Heart left ventricle (tissue), 16 donors: ENCODE measurements at regions not wholly inside any gene's neighbourhood (a gene's known extent, or its start where the extent isn't known, plus 50 kb on each side); places are given as distances from the start of the nearest gene placed in this dataset.

Experiments
- ATAC-seq, 4 donors: fragments of 200-7000 bp; cut with Tn5 transposase; one replicate each; pipeline ENCODE4 v1.9.1; 2020 to 2022; ENCODE audit warnings: moderate library complexity in 4 of 4, mild to moderate bottlenecking in 3 of 4, moderate number of reproducible peaks in 1 of 4
- DNase-seq, 5 donors: peaks; one replicate each; pipeline ENCODE4 v3.0.0-alpha.2; 2020
- H3K27ac ChIP-seq, 12 donors: fragments of 200-600 bp; sonication (generic) in 4 of 12; one replicate each; pipeline versions ENCODE4 v1.5.0 to v1.8.0; 2016 to 2022; ENCODE audit warnings: mild to moderate bottlenecking in 2 of 12
- H3K27me3 ChIP-seq, 9 donors: fragments of 200-600 bp; sonication (generic) in 2 of 9; one replicate each; pipeline versions ENCODE4 v1.5.1 to v1.8.0; 2016 to 2022; ENCODE audit warnings: mild to moderate bottlenecking in 3 of 9
- H3K36me3 ChIP-seq, 9 donors: fragments of 200-600 bp; sonication (generic) in 2 of 9; one replicate each; pipeline versions ENCODE4 v1.5.0 to v1.8.0; 2018 to 2022; ENCODE audit warnings: mild to moderate bottlenecking in 2 of 9
- H3K4me1 ChIP-seq, 12 donors: fragments of 200-600 bp; sonication (generic) in 4 of 12; one replicate each; pipeline versions ENCODE4 v1.5.0 to v1.8.0; 2016 to 2022; ENCODE audit warnings: mild to moderate bottlenecking in 3 of 12
- H3K4me3 ChIP-seq, 12 donors: fragments of 200-600 bp; sonication (generic) in 4 of 12; one replicate each; pipeline versions ENCODE4 v1.5.0 to v1.8.0; 2017 to 2022; ENCODE audit warnings: mild to moderate bottlenecking in 9 of 12, moderate library complexity in 4 of 12
- H3K9me3 ChIP-seq, 12 donors: fragments of 200-600 bp; sonication (generic) in 4 of 12; one replicate each; pipeline versions ENCODE4 v1.5.0 to v1.8.0; 2016 to 2022; ENCODE audit warnings: mild to moderate bottlenecking in 1 of 12
- CTCF ChIP-seq, 12 donors: fragments of 200-600 bp; sonication (generic) in 4 of 12; IDR thresholded peaks; one replicate each; pipeline versions ENCODE4 v1.5.0 to v1.8.0; 2018 to 2022; ENCODE audit warnings: antibody characterized with exemption in 12 of 12, mild to moderate bottlenecking in 5 of 12
- POLR2A ChIP-seq, 2 donors: fragments of 450-650 bp; IDR thresholded peaks; one replicate each; pipeline ENCODE4 v1.6.1; 2017; ENCODE audit warnings: antibody characterized with exemption in 2 of 2, mild to moderate bottlenecking in 2 of 2, moderate library complexity in 2 of 2
- WGBS, 4 donors: extraction: QIAGEN DNeasy Blood & Tissue Kit in 2 of 4; methylation state at CpG; one replicate each; pipeline versions ENCODE4 v1.1.5 to v1.1.7; 2013 to 2018; 5-methylcytosine and 5-hydroxymethylcytosine counted together
- intact Hi-C, 10 donors: fragments of 100-400 bp; cut with DNase I; formaldehyde crosslinking; loops; one replicate each; pipeline versions ENCODE4 v1.11.1 to v1.14.2; 2022
- donor health status: ischemic (EF 13 %, LVEDD 7.1; RV severe dilation, severe dysfunction).
- donor health status: healthy with polysubstance abuse.
- donor health status: DM: no; HTN: yes; CAD: no.
- donor health status: DM: no; HTN: no; CAD: no.
- donor health status: ischemic (EF 25% LVEDD 6.9; RV normal size, moderate dysfunction).
- donor health status: ischemic (EF 25% LVEDD 5.7; RV mildly dilated, moderate dysfunction).
- donor health status: healthy.
- donor health status: DM: yes; HTN: yes; CAD: no.
- donor health status: ischemic (EF 35%, LVEDD 5.7; RV mildly dilated, moderate dysfunction).
- donor health status: nonischemic (EF 11% LVEDD 7.7; RV severe dilation, severe dysfunction).
- donor health status: DM: yes; HTN: yes; CAD: no.
- donor health status: PGD.
- donor health status: ischemic (EF 29% LVEDD 5.4; RV normal size, mild dysfunction).
- donor health status: nonischemic (EF 23%, LVEDD 6.1; RV moderate dilation, normal function).

- no peak for DNase-seq
- Histone ChIP-seq H3K4me1 (no peaks in the 10 kb centered on the region), H3K36me3 (no peaks in the 10 kb centered on the region), H3K4me3 (no peak overlapping the region), H3K27ac (no peak overlapping the region), H3K27me3 (peaks cover 0 to 4% (median 0%) of the 10 kb centered on the region in 9 donors), H3K9me3 (peaks cover 0 to 5% (median 0%) of the 10 kb centered on the region in 12 donors)
- WGBS, 4 donors: 79 to 85% (median 80%) methylated on average over 5 of the region's 5 CpGs
- no peak for ATAC-seq
- intact Hi-C loops: no loop called here
- TF ChIP-seq POLR2A (IDR thresholded peaks at IDR 0.05) (no peak), CTCF (IDR thresholded peaks at IDR 0.05) (no peak)
Measured at GRCh38 chr11:70692131-70692530, 293.8 kb downstream of the CTTN start.

- Histone ChIP-seq H3K27ac (no peak overlapping the region), H3K9me3 (peaks cover 0 to 5% (median 0%) of the 10 kb centered on the region in 12 donors), H3K27me3 (peaks cover 0 to 4% (median 0%) of the 10 kb centered on the region in 9 donors), H3K4me3 (no peak overlapping the region), H3K36me3 (no peaks in the 10 kb centered on the region), H3K4me1 (no peaks in the 10 kb centered on the region)
- 80 to 94% (median 86%) methylated on average over 1 of the region's 1 CpG for WGBS, 4 donors
- DNase-seq (no peak), ATAC-seq (no peak)
- TF ChIP-seq POLR2A (IDR thresholded peaks at IDR 0.05): no peak
- no peak for TF ChIP-seq CTCF (IDR thresholded peaks at IDR 0.05)
- intact Hi-C loops: no loop called here
Measured at GRCh38 chr11:70694371-70694770, 296.0 kb downstream of the CTTN start.

- no peak for ATAC-seq
- Histone ChIP-seq H3K27me3 (peaks cover 0 to 4% (median 0%) of the 10 kb centered on the region in 9 donors), H3K9me3 (no peaks in the 10 kb centered on the region), H3K27ac (no peak overlapping the region), H3K4me1 (no peaks in the 10 kb centered on the region), H3K36me3 (no peaks in the 10 kb centered on the region), H3K4me3 (no peak overlapping the region)
- no peak for DNase-seq
- 85 to 86% (median 86%) methylated on average over 13 of the region's 13 CpGs for WGBS, 4 donors
- TF ChIP-seq POLR2A (IDR thresholded peaks at IDR 0.05): no peak
- no peak for TF ChIP-seq CTCF (IDR thresholded peaks at IDR 0.05)
- intact Hi-C loops: no loop called here
Measured at GRCh38 chr11:70695086-70695960, 297.0 kb downstream of the CTTN start.

GRCh38 chr11:70696076-70696475, 297.7 kb downstream of the CTTN start:
- DNase-seq (no peak), ATAC-seq (no peak)
- no peak for TF ChIP-seq POLR2A (IDR thresholded peaks at IDR 0.05)
- no peak for TF ChIP-seq CTCF (IDR thresholded peaks at IDR 0.05)
- Histone ChIP-seq H3K36me3 (no peaks in the 10 kb centered on the region), H3K4me1 (no peaks in the 10 kb centered on the region), H3K4me3 (no peak overlapping the region), H3K9me3 (no peaks in the 10 kb centered on the region), H3K27me3 (peaks cover 0 to 4% (median 0%) of the 10 kb centered on the region in 9 donors), H3K27ac (no peak overlapping the region)
- intact Hi-C loops: no loop called here
